GM12874 (cell line): ENCODE measurements at regions not wholly inside any gene's neighbourhood (a gene's known extent, or its start where the extent isn't known, plus 50 kb on each side); places are given as distances from the start of the nearest gene placed in this dataset.

Experiments used
- CTCF ChIP-seq: IDR thresholded peaks from 2 replicates; pipeline ENCODE4 v1.5.1; 2011; ENCODE audit warnings: low read depth, mild to moderate bottlenecking, control low read depth, low read length, moderate library complexity; ENCODE audit not compliant: insufficient read depth

GRCh38 chr21:40947713-40948112, 100.8 kb upstream of the DSCAM start:
- no peak for TF ChIP-seq CTCF

GRCh38 chr21:40950970-40951369, 104.0 kb upstream of the DSCAM start:
- TF ChIP-seq CTCF = no peak

DNA sequence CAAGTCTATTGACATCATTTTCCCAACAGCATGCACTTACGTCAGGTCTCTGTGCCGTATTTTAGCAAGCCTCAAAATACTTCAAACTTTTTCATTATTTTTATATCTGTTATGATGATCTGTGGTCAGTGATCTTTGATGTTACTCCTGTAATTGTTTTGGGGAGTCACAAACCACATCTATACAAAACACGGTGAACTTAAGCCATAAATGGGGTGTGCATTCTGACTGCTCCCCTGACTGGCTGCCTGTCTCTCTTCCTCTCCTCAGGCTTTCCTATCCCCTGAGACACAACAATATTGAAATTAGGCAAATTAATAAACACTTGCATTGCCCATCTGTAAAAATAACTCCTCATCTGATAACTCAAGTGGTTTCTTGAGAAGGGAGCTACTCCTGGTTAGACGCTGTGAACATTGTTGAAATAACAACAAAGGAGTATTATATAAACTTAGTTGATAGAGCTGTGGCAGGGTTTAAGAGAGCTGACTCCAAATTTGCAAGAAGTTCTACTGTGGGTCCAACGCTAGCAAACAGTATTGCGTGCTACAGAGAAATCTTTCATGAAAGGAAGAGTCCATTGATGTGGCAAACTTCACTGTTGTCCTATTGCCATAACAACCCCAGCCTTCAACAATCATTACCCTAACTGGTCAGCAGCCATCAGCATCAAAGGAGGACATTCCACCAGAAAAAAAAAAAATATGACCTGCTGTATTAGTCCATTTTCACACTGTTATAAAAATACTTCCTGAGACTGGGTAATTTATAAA, 105.8 kb upstream of the DSCAM start:
- TF ChIP-seq CTCF = no peak

- no peak for TF ChIP-seq CTCF
These were observed 117.7 kb upstream of the DSCAM start for GRCh38 chr21:40964691-40965090.

- TF ChIP-seq CTCF = no peak
These were observed 120.8 kb upstream of the DSCAM start for GRCh38 chr21:40967771-40968170.

GRCh38 chr21:40972151-40972550, 125.2 kb upstream of the DSCAM start:
- no peak for TF ChIP-seq CTCF

GRCh38 chr21:40976198-40977109, 129.5 kb upstream of the DSCAM start:
- TF ChIP-seq CTCF = no peak
